ENCODE measurements at regions not wholly inside any gene's neighbourhood (a gene's known extent, or its start where the extent isn't known, plus 50 kb on each side); places are given as distances from the start of the nearest gene placed in this dataset.

DNA sequence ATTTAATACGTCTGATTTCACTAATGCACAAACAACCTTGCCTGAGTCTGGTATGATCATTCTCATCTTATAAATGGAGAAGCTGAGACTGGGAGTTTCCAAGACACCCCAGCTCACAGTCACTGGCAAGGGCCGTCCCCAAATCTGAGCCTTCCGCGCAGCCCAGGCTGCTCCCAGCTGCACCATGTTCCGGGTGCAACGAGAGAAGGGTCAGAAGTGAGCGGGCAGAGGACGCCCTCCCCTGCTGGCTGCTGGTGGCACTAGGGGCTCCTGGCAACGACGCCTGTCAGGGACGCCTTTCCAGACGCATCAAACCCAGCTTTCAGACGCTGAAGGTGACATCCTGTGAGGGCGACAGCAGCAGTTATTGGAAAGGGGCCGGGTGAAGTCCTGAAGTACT, 115.3 kb upstream of the PROKR2 start:
- no peaks in the 10 kb centered on the region for H3K36me3 ChIP-seq (ENCODE audit: control insufficient read depth in 2 of 3, insufficient read depth in 3 of 3, low read length in 3 of 3)
- no peaks in the 10 kb centered on the region for H3K9me3 ChIP-seq (ENCODE audit: control insufficient read depth in 2 of 3, insufficient read depth in 1 of 3, low read length in 3 of 3)
- TF ChIP-seq, protein P1, sequence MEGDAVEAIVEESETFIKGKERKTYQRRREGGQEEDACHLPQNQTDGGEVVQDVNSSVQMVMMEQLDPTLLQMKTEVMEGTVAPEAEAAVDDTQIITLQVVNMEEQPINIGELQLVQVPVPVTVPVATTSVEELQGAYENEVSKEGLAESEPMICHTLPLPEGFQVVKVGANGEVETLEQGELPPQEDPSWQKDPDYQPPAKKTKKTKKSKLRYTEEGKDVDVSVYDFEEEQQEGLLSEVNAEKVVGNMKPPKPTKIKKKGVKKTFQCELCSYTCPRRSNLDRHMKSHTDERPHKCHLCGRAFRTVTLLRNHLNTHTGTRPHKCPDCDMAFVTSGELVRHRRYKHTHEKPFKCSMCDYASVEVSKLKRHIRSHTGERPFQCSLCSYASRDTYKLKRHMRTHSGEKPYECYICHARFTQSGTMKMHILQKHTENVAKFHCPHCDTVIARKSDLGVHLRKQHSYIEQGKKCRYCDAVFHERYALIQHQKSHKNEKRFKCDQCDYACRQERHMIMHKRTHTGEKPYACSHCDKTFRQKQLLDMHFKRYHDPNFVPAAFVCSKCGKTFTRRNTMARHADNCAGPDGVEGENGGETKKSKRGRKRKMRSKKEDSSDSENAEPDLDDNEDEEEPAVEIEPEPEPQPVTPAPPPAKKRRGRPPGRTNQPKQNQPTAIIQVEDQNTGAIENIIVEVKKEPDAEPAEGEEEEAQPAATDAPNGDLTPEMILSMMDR (IDR thresholded peaks at IDR 0.05; ENCODE audit: borderline replicate concordance, extremely low read depth, insufficient read depth) = no peak
- DNase-seq (no peak), FAIRE-seq (no peak)
- H3K27me3 ChIP-seq (ENCODE audit: control insufficient read depth, insufficient read depth, low read length) = no peaks in the 10 kb centered on the region
- no peaks in the 10 kb centered on the region for H3K4me1 ChIP-seq (ENCODE audit: control insufficient read depth in 2 of 3, insufficient read depth in 2 of 3, low read depth in 1 of 3, low read length in 3 of 3)
- no peak overlapping the region for H3K9ac ChIP-seq (ENCODE audit: low read length in 3 of 3)
- intact Hi-C loops (cut with DNase I) = no loop called here
- H3K4me3 ChIP-seq (ENCODE audit: low read length in 3 of 3) = no peak overlapping the region
- no peak overlapping the region for H3K27ac ChIP-seq (ENCODE audit: low read depth in 2 of 2, low read length in 2 of 2)

DNA sequence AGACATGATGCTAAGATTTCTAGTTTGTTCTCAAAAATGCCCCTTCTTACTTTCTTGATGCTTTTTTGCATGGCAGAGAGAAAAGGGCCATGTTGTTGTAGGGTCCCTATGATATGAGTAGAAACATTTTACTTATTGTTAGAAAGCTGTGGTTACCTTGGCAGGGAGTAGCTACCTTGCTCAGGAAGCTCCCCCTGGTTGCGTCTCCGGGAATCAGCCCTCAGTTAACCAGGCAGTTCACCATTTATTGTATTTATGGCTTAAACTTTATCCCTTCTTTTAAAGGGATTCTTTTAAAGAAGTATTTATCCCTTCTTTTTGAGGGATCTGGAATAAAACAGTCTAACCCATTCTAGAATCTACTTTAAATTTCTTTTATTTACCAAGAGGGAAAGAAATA, 113.9 kb upstream of the PROKR2 start:
- no peak for DNase-seq
- no peak for FAIRE-seq
- Histone ChIP-seq H3K4me3 (ENCODE audit: low read length in 3 of 3) (no peak overlapping the region), H3K36me3 (ENCODE audit: control insufficient read depth in 2 of 3, insufficient read depth in 3 of 3, low read length in 3 of 3) (no peaks in the 10 kb centered on the region), H3K27me3 (ENCODE audit: control insufficient read depth, insufficient read depth, low read length) (no peaks in the 10 kb centered on the region), H3K9ac (ENCODE audit: low read length in 3 of 3) (no peak overlapping the region), H3K4me1 (ENCODE audit: control insufficient read depth in 2 of 3, insufficient read depth in 2 of 3, low read depth in 1 of 3, low read length in 3 of 3) (no peaks in the 10 kb centered on the region), H3K9me3 (ENCODE audit: control insufficient read depth in 2 of 3, insufficient read depth in 1 of 3, low read length in 3 of 3) (no peaks in the 10 kb centered on the region), H3K27ac (ENCODE audit: low read depth in 2 of 2, low read length in 2 of 2) (no peak overlapping the region)
- intact Hi-C loops (cut with DNase I) = no loop called here
- TF ChIP-seq, protein P1 (IDR thresholded peaks at IDR 0.05; ENCODE audit: borderline replicate concordance, extremely low read depth, insufficient read depth) = no peak

DNA sequence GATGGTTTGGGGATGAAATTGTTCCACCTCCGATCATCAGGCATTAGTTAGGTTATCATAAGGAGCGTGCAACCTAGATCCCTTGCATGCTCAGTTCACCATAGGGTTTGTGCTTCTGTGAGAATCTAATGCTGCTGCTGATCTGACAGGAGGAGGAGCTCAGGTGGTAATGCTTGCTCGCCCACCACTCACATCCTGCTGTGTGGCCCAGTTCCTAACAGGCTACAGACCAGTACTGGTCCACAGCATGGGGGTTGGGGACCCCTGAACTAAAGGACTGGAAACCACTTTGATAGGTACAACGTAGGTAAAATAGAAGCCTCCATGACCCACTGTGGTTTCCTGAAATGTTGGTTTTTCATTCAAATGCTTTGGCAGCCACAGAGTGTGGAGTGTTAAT, 109.3 kb upstream of the PROKR2 start:
- DNase-seq (no peak), FAIRE-seq (no peak)
- H3K9me3 ChIP-seq (ENCODE audit: control insufficient read depth in 2 of 3, insufficient read depth in 1 of 3, low read length in 3 of 3) = no peaks in the 10 kb centered on the region
- no peak overlapping the region for H3K27ac ChIP-seq (ENCODE audit: low read depth in 2 of 2, low read length in 2 of 2)
- H3K4me1 ChIP-seq (ENCODE audit: control insufficient read depth in 2 of 3, insufficient read depth in 2 of 3, low read depth in 1 of 3, low read length in 3 of 3) = no peaks in the 10 kb centered on the region
- no peak overlapping the region for H3K4me3 ChIP-seq (ENCODE audit: low read length in 3 of 3)
- no peaks in the 10 kb centered on the region for H3K36me3 ChIP-seq (ENCODE audit: control insufficient read depth in 2 of 3, insufficient read depth in 3 of 3, low read length in 3 of 3)
- H3K9ac ChIP-seq (ENCODE audit: low read length in 3 of 3) = no peak overlapping the region
- H3K27me3 ChIP-seq (ENCODE audit: control insufficient read depth, insufficient read depth, low read length) = no peaks in the 10 kb centered on the region
- intact Hi-C loops (cut with DNase I) = no loop called here
- TF ChIP-seq, protein P1 (IDR thresholded peaks at IDR 0.05; ENCODE audit: borderline replicate concordance, extremely low read depth, insufficient read depth) = no peak

DNA sequence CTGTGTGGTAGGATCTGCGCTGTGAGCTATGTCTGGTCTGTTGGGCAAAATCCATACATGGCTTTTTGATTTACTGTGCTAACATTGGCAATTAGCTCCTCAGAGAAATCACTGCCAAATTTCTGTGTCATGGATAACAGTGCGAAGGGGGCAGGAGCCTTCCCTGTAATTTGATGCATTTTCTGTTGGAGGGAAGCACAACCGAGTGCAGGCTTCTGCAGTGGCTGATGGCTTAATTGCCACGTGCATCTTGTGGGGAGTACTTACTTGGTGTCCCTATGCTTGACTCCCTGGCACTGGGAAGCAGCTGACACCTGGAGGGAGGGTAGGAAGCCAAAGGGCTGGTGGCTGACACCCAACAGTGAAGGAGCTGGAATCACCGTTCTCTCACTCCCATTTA, 99.3 kb upstream of the PROKR2 start:
- intact Hi-C loops (cut with DNase I) = no loop called here
- DNase-seq = no peak
- no peak overlapping the region for H3K9ac ChIP-seq (ENCODE audit: low read length in 3 of 3)
- H3K27ac ChIP-seq (ENCODE audit: low read depth in 2 of 2, low read length in 2 of 2) = no peak overlapping the region
- H3K9me3 ChIP-seq (ENCODE audit: control insufficient read depth in 2 of 3, insufficient read depth in 1 of 3, low read length in 3 of 3) = no peaks in the 10 kb centered on the region
- no peak overlapping the region for H3K4me3 ChIP-seq (ENCODE audit: low read length in 3 of 3)
- H3K27me3 ChIP-seq (ENCODE audit: control insufficient read depth, insufficient read depth, low read length) = no peaks in the 10 kb centered on the region
- TF ChIP-seq, protein P1 (IDR thresholded peaks at IDR 0.05; ENCODE audit: borderline replicate concordance, extremely low read depth, insufficient read depth) = no peak
- FAIRE-seq = no peak
- H3K36me3 ChIP-seq (ENCODE audit: control insufficient read depth in 2 of 3, insufficient read depth in 3 of 3, low read length in 3 of 3) = no peaks in the 10 kb centered on the region
- no peaks in the 10 kb centered on the region for H3K4me1 ChIP-seq (ENCODE audit: control insufficient read depth in 2 of 3, insufficient read depth in 2 of 3, low read depth in 1 of 3, low read length in 3 of 3)
